IMR-90 (cell line): ENCODE measurements at regions not wholly inside any gene's neighbourhood (a gene's known extent, or its start where the extent isn't known, plus 50 kb on each side); places are given as distances from the start of the nearest gene placed in this dataset.

ENCODE experiments used
- ATAC-seq: fragments of 200-7000 bp; cut with Tn5 transposase; 2 replicates; pipeline ENCODE4 v1.9.1; 2020; ENCODE audit warnings: low read depth, mild to moderate bottlenecking, moderate library complexity
- BruUV-seq: library from RNA; stranded (reverse); fragments of 400-500 nt; replicated peaks from 2 replicates; lab custom pipeline; 2021; lab: Mats Ljungman, UMichigan
- CTCF ChIA-PET: fragments of 300-600 bp; formaldehyde crosslinking; extraction: SDS; loops from one replicate; lab custom pipeline; 2021; ENCODE audit warnings: antibody characterized with exemption; lab: Yijun Ruan, JAX
- POLR2A ChIA-PET: fragments of 300-600 bp; sonication (Branson Sonifier 250); formaldehyde crosslinking; loops from one replicate; lab custom pipeline; 2022; ENCODE audit warnings: antibody characterized with exemption; ENCODE audit not compliant: unreplicated experiment; lab: Charles Lee
- DNase-seq: peaks from one replicate; pipeline ENCODE4 v3.0.0; 2013
- H2AFZ ChIP-seq: replicated peaks from 2 replicates; pipeline ENCODE3; 2013; ENCODE audit warnings: low read length, mild to moderate bottlenecking; ENCODE audit not compliant: poor library complexity
- H2AK5ac ChIP-seq: 2 replicates; pipeline ENCODE4 v1.6.1; 2013; ENCODE audit warnings: low read depth, low read length, inconsistent platforms
- H2AK9ac ChIP-seq: replicated peaks from 2 replicates; pipeline ENCODE3; 2013; ENCODE audit warnings: mild to moderate bottlenecking, low read depth, low read length, moderate library complexity; ENCODE audit not compliant: poor library complexity
- H2BK120ac ChIP-seq: 2 replicates; pipeline ENCODE4 v1.6.1; 2013; ENCODE audit warnings: low read depth, low read length, inconsistent platforms
- H2BK15ac ChIP-seq: 3 replicates; pipeline ENCODE4 v1.6.1; 2013; ENCODE audit warnings: low read depth, low read length, inconsistent platforms
- H2BK20ac ChIP-seq: 2 replicates; pipeline ENCODE4 v1.6.1; 2013; ENCODE audit warnings: low read depth, mild to moderate bottlenecking, inconsistent platforms, low read length, moderate library complexity
- H2BK5ac ChIP-seq: 2 replicates; pipeline ENCODE4 v1.6.1; 2013; ENCODE audit warnings: mild to moderate bottlenecking, low read depth, low read length, inconsistent platforms; ENCODE audit not compliant: poor library complexity, severe bottlenecking
- H3K14ac ChIP-seq: replicated peaks from 2 replicates; pipeline ENCODE4 v1.6.1; 2013; ENCODE audit warnings: low read depth, low read length, inconsistent platforms
- H3K18ac ChIP-seq: 2 replicates; pipeline ENCODE4 v1.6.1; 2013; ENCODE audit warnings: low read depth, low read length, control low read depth
- H3K23ac ChIP-seq: 2 replicates; pipeline ENCODE4 v1.6.1; 2013; ENCODE audit warnings: low read depth, low read length, inconsistent platforms
- H3K27ac ChIP-seq: 2 replicates; pipeline ENCODE4 v1.5.1; 2013; ENCODE audit warnings: mild to moderate bottlenecking, control low read depth, low read length; ENCODE audit not compliant: insufficient read depth
- H3K27me3 ChIP-seq: 2 replicates; pipeline ENCODE4 v1.6.1; 2013; ENCODE audit warnings: low read length; ENCODE audit not compliant: control insufficient read depth, insufficient read depth
- H3K36me3 ChIP-seq: 2 replicates; pipeline ENCODE4 v1.6.1; 2013; ENCODE audit warnings: low read length, mixed read lengths; ENCODE audit not compliant: control insufficient read depth, insufficient read depth
- H3K4ac ChIP-seq: 2 replicates; pipeline ENCODE4 v1.6.1; 2013; ENCODE audit warnings: low read depth, low read length, inconsistent platforms
- H3K4me1 ChIP-seq: 2 replicates; pipeline ENCODE4 v1.6.1; 2013; ENCODE audit warnings: low read length, mixed read lengths; ENCODE audit not compliant: control insufficient read depth, insufficient read depth
- H3K4me2 ChIP-seq: 2 replicates; pipeline ENCODE4 v1.6.1; 2013; ENCODE audit warnings: low read depth, mild to moderate bottlenecking, control low read depth, low read length, moderate library complexity
- H3K4me3 ChIP-seq: 2 replicates; pipeline ENCODE4 v1.5.1; 2013; ENCODE audit warnings: low read depth, mild to moderate bottlenecking, control low read depth, low read length, moderate library complexity; ENCODE audit not compliant: insufficient read depth
- H3K56ac ChIP-seq: 2 replicates; pipeline ENCODE4 v1.6.1; 2013; ENCODE audit warnings: low read length, inconsistent platforms; ENCODE audit not compliant: insufficient read depth; ENCODE audit errors: extremely low read depth
- H3K79me1 ChIP-seq, 2 experiments: 2 replicates each; pipeline ENCODE4 v1.6.1; 2013; ENCODE audit warnings: low read length in 2 of 2, inconsistent platforms in 1 of 2, low read depth in 1 of 2
- H3K9ac ChIP-seq: 2 replicates; pipeline ENCODE4 v1.6.1; 2013; ENCODE audit warnings: low read depth, low read length, control low read depth
- H3K9me1 ChIP-seq: 2 replicates; pipeline ENCODE4 v1.6.1; 2013; ENCODE audit warnings: low read length, inconsistent platforms; ENCODE audit not compliant: insufficient read depth
- H3K9me3 ChIP-seq: 2 replicates; pipeline ENCODE4 v1.6.1; 2013; ENCODE audit warnings: low read length; ENCODE audit not compliant: control insufficient read depth, insufficient read depth
- H4K20me1 ChIP-seq: 2 replicates; pipeline ENCODE4 v1.6.1; 2013; ENCODE audit warnings: low read length, inconsistent platforms; ENCODE audit not compliant: insufficient read depth
- H4K5ac ChIP-seq: 2 replicates; pipeline ENCODE4 v1.6.1; 2013; ENCODE audit warnings: mild to moderate bottlenecking, low read depth, low read length, control low read depth
- H4K8ac ChIP-seq, 2 experiments: 2 replicates each; pipeline ENCODE4 v1.6.1; 2013; ENCODE audit warnings: low read depth in 2 of 2, low read length in 2 of 2, control low read depth in 1 of 2, inconsistent platforms in 1 of 2
- H4K91ac ChIP-seq: 2 replicates; pipeline ENCODE4 v1.6.1; 2013; ENCODE audit warnings: low read depth, low read length, inconsistent platforms; ENCODE audit not compliant: insufficient read depth
- BHLHE40 ChIP-seq: fragments of 150-350 bp; IDR thresholded peaks from 2 replicates; pipeline ENCODE4 v1.6.1; 2016; ENCODE audit warnings: mild to moderate bottlenecking, low read depth, low read length
- CEBPB ChIP-seq: IDR thresholded peaks from 2 replicates; pipeline ENCODE4 v1.6.1; 2012; ENCODE audit warnings: low read depth, low read length, improper control_type of control experiment
- CHD1 ChIP-seq: IDR thresholded peaks from 2 replicates; pipeline ENCODE4 v1.6.1; 2012; ENCODE audit warnings: low read depth, low read length, improper control_type of control experiment
- CTCF ChIP-seq: conservative IDR thresholded peaks from 2 replicates; pipeline ENCODE4 v1.5.1; 2012; ENCODE audit warnings: mild to moderate bottlenecking, low read depth, low read length, improper control_type of control experiment
- ELK1 ChIP-seq: fragments of 150-350 bp; IDR thresholded peaks from 2 replicates; pipeline ENCODE4 v1.6.1; 2016; ENCODE audit warnings: low read depth, mild to moderate bottlenecking, low read length, moderate library complexity, borderline replicate concordance
- FOS ChIP-seq: fragments of 150-350 bp; IDR thresholded peaks from 2 replicates; pipeline ENCODE4 v1.6.1; 2016; ENCODE audit warnings: low read depth, low read length
- MAFK ChIP-seq: IDR thresholded peaks from 2 replicates; pipeline ENCODE4 v1.6.1; 2012; ENCODE audit warnings: low read depth, low read length, improper control_type of control experiment
- MAZ ChIP-seq: IDR thresholded peaks from 2 replicates; pipeline ENCODE4 v1.6.1; 2012; ENCODE audit warnings: low read depth, mild to moderate bottlenecking, low read length, improper control_type of control experiment, moderate library complexity, borderline replicate concordance
- MXI1 ChIP-seq: IDR thresholded peaks from 2 replicates; pipeline ENCODE4 v1.6.1; 2012; ENCODE audit warnings: low read depth, mild to moderate bottlenecking, low read length, moderate library complexity, borderline replicate concordance
- NFE2L2 ChIP-seq: fragments of 150-350 bp; IDR thresholded peaks from 2 replicates; pipeline ENCODE4 v1.6.1; 2016; ENCODE audit warnings: low read depth, mild to moderate bottlenecking, low read length
- POLR2A ChIP-seq: IDR thresholded peaks from 2 replicates; pipeline ENCODE4 v1.6.1; 2012; ENCODE audit warnings: mild to moderate bottlenecking, low read depth, low read length
- RAD21 ChIP-seq: IDR thresholded peaks from 2 replicates; pipeline ENCODE4 v1.6.1; 2012; ENCODE audit warnings: low read length, improper control_type of control experiment
- RFX5 ChIP-seq: IDR thresholded peaks from 2 replicates; pipeline ENCODE4 v1.8.0; 2012; ENCODE audit warnings: low read depth, mild to moderate bottlenecking, low read length, moderate library complexity
- SMC3 ChIP-seq: fragments of 150-350 bp; IDR thresholded peaks from 2 replicates; pipeline ENCODE4 v1.6.1; 2016; ENCODE audit warnings: low read depth, mild to moderate bottlenecking, antibody characterized with exemption, low read length, moderate library complexity
- USF2 ChIP-seq: fragments of 150-350 bp; IDR thresholded peaks from 2 replicates; pipeline ENCODE4 v1.6.1; 2017; ENCODE audit warnings: mild to moderate bottlenecking, antibody characterized with exemption, low read length, low read depth
- WGBS, 2 experiments: methylation state at CpG; one replicate each; pipeline versions ENCODE4 v1.1.5 to v1.1.7; 2013; ENCODE audit warnings: missing lambda C conversion rate in 2 of 2; ENCODE audit not compliant: insufficient read length in 1 of 2; ENCODE audit errors: extremely low coverage in 2 of 2; 5-methylcytosine and 5-hydroxymethylcytosine counted together
- dilution Hi-C: fragments of 300-500 bp; cut with HindIII; formaldehyde crosslinking; loops from one replicate; pipeline ENCODE4 v1.14.3; 2018; ENCODE audit warnings: low sequenced_read_pairs; ENCODE audit not compliant: unreplicated experiment
- in situ Hi-C: fragments of 300-500 bp; cut with MboI; formaldehyde crosslinking; loops from 3 replicates; pipeline ENCODE4 v1.14.3; 2019; ENCODE audit warnings: low sequenced_read_pairs, inconsistent platforms, mixed read lengths
- intact Hi-C: fragments of 100-400 bp; cut with micrococcal nuclease; formaldehyde crosslinking; loops from 2 replicates; pipeline ENCODE4 v1.10.0; 2022

GRCh38 chr3:194257916-194258668, 93.0 kb downstream of the CPN2 start:
- Histone ChIP-seq H3K79me1 (no peaks in the 10 kb centered on the region), H2AK9ac (no peak overlapping the region)
- CTCF ChIA-PET, result no interaction called here

More at GRCh38 chr3:194257916-194258668, 93.0 kb downstream of the CPN2 start:
- POLR2A ChIA-PET, result no interaction called here
- H3K4me2 ChIP-seq, result no peak overlapping the region
- no peak overlapping the region for H3K14ac ChIP-seq
- no peak overlapping the region for H3K56ac ChIP-seq
- no peak overlapping the region for H3K23ac ChIP-seq
- no peak overlapping the region for H4K8ac ChIP-seq
- DNase-seq (no peak), ATAC-seq (no peak)
- H3K4me1 ChIP-seq, result no peaks in the 10 kb centered on the region
- H3K9me3 ChIP-seq, result peaks cover 2% of the 10 kb centered on the region; the same call in 1 of the 2 replicates
- no peak overlapping the region for H4K5ac ChIP-seq
- intact Hi-C loops (no loop called here), dilution Hi-C loops (no loop called here), in situ Hi-C loops (no loop called here)
- no peak overlapping the region for H2BK120ac ChIP-seq
- H3K27me3 ChIP-seq, result peaks cover 29% of the 10 kb centered on the region
- H3K4me3 ChIP-seq, result no peak overlapping the region
- no peak overlapping the region for H3K18ac ChIP-seq
- H4K91ac ChIP-seq, result no peak overlapping the region
- H2BK20ac ChIP-seq, result no peak overlapping the region
- no peak overlapping the region for H2BK5ac ChIP-seq
- no peaks in the 10 kb centered on the region for H3K9me1 ChIP-seq
- no peak overlapping the region for H2BK15ac ChIP-seq
- BruUV-seq, result no TSS peak
- H3K27ac ChIP-seq, result no peak overlapping the region
- H3K36me3 ChIP-seq, result no peaks in the 10 kb centered on the region
- H2AFZ ChIP-seq, result no peak overlapping the region
- WGBS, 2 experiments, result no CpG with 5 or more reads among the region's 1 CpG
- no peak overlapping the region for H3K9ac ChIP-seq
- H4K20me1 ChIP-seq, result no peaks in the 10 kb centered on the region
- TF ChIP-seq BHLHE40 (no peak), MXI1 (no peak), MAFK (no peak), MAZ (no peak), CHD1 (no peak), CEBPB (no peak), FOS (no peak), SMC3 (no peak), RFX5 (no peak), CTCF (no peak), USF2 (no peak), NFE2L2 (no peak), POLR2A (no peak), ELK1 (no peak), RAD21 (no peak)
- H2AK5ac ChIP-seq, result no peak overlapping the region
- no peak overlapping the region for H3K4ac ChIP-seq
